GM23338 (cell line): ENCODE measurements at regions not wholly inside any gene's neighbourhood (a gene's known extent, or its start where the extent isn't known, plus 50 kb on each side); places are given as distances from the start of the nearest gene placed in this dataset.

ENCODE experiments used
- ATAC-seq: fragments of 200-7000 bp; cut with Tn5 transposase; 3 replicates; pipeline ENCODE4 v1.9.1; 2020
- DNase-seq: peaks from one replicate; pipeline ENCODE4 v3.0.0-alpha.2; 2015; ENCODE audit warnings: low spot score
- H2AFZ ChIP-seq: fragments of 200-600 bp; sonication (generic); 2 replicates; pipeline ENCODE4 v1.8.0; 2016; ENCODE audit warnings: antibody characterized with exemption, mild to moderate bottlenecking, moderate library complexity
- H3F3A ChIP-seq: fragments of 200-600 bp; sonication (generic); replicated peaks from 2 replicates; pipeline ENCODE4 v1.8.0; 2017; ENCODE audit warnings: antibody characterized with exemption, mixed run types, low read depth
- H3K27ac ChIP-seq: fragments of 200-600 bp; sonication (generic); 2 replicates; pipeline ENCODE4 v1.6.1; 2016; ENCODE audit warnings: low read depth
- H3K27me3 ChIP-seq: fragments of 200-600 bp; sonication (generic); 2 replicates; pipeline ENCODE4 v1.8.0; 2016; ENCODE audit warnings: mild to moderate bottlenecking, mixed run types, moderate library complexity; ENCODE audit not compliant: insufficient read depth
- H3K36me3 ChIP-seq: fragments of 200-600 bp; sonication (generic); 2 replicates; pipeline ENCODE4 v1.8.0; 2016; ENCODE audit warnings: mild to moderate bottlenecking; ENCODE audit not compliant: insufficient read depth
- H3K4me1 ChIP-seq: fragments of 200-600 bp; sonication (generic); 2 replicates; pipeline ENCODE4 v1.8.0; 2016; ENCODE audit warnings: mild to moderate bottlenecking, moderate library complexity; ENCODE audit not compliant: insufficient read depth
- H3K4me2 ChIP-seq: fragments of 200-600 bp; sonication (generic); 2 replicates; pipeline ENCODE4 v1.7.1; 2017; ENCODE audit warnings: mixed run types
- H3K4me3 ChIP-seq: fragments of 200-600 bp; sonication (generic); 2 replicates; pipeline ENCODE4 v1.6.1; 2016; ENCODE audit warnings: mixed run types
- H3K79me2 ChIP-seq: fragments of 200-600 bp; sonication (generic); replicated peaks from 2 replicates; pipeline ENCODE4 v1.8.0; 2017; ENCODE audit warnings: mild to moderate bottlenecking; ENCODE audit not compliant: insufficient read depth
- H3K9me2 ChIP-seq: fragments of 200-600 bp; sonication (generic); 2 replicates; pipeline ENCODE4 v1.8.0; 2017; ENCODE audit not compliant: insufficient read depth
- H4K20me1 ChIP-seq: fragments of 200-600 bp; sonication (generic); replicated peaks from 2 replicates; pipeline ENCODE4 v1.8.0; 2017; ENCODE audit warnings: mild to moderate bottlenecking; ENCODE audit not compliant: insufficient read depth
- H3K27ac Mint-ChIP-seq: 2 replicates; pipeline ENCODE4 v1.8.0; 2020; ENCODE audit warnings: inconsistent platforms, mild to moderate bottlenecking, moderate library complexity, mixed read lengths
- H3K27me3 Mint-ChIP-seq: 3 replicates; pipeline ENCODE4 v1.8.0; 2022; ENCODE audit warnings: low read depth, mild to moderate bottlenecking, moderate library complexity, mixed read lengths, inconsistent platforms; ENCODE audit not compliant: insufficient read depth, poor library complexity
- H3K36me3 Mint-ChIP-seq: 3 replicates; pipeline ENCODE4 v1.8.0; 2021; ENCODE audit warnings: low read depth, mild to moderate bottlenecking, inconsistent platforms, moderate library complexity, mixed read lengths
- H3K4me1 Mint-ChIP-seq: 3 replicates; pipeline ENCODE4 v1.8.0; 2020; ENCODE audit warnings: mild to moderate bottlenecking, inconsistent platforms, mixed read lengths
- H3K4me3 Mint-ChIP-seq: 3 replicates; pipeline ENCODE4 v1.8.0; 2021; ENCODE audit warnings: moderate library complexity, mild to moderate bottlenecking, inconsistent platforms, mixed read lengths
- H3K9me3 Mint-ChIP-seq: 3 replicates; pipeline ENCODE4 v1.8.0; 2020; ENCODE audit warnings: moderate library complexity, mild to moderate bottlenecking, inconsistent platforms, mixed read lengths
- CREB1 ChIP-seq: fragments of 250-450 bp; sonication (Bioruptor Pico); IDR thresholded peaks from 2 replicates; pipeline ENCODE4 v1.5.0; 2020; ENCODE audit warnings: low read depth, mild to moderate bottlenecking, moderate library complexity
- EZH2 ChIP-seq: fragments of 200-600 bp; sonication (generic); IDR thresholded peaks from one replicate; pipeline ENCODE4 v1.8.0; 2017; ENCODE audit warnings: antibody characterized with exemption, mild to moderate bottlenecking, low read depth; ENCODE audit not compliant: unreplicated experiment
- EZH2phosphoT487 ChIP-seq: fragments of 200-600 bp; sonication (generic); IDR thresholded peaks from one replicate; pipeline ENCODE4 v1.8.1; 2018; ENCODE audit warnings: antibody characterized with exemption; ENCODE audit not compliant: unreplicated experiment
- NANOG ChIP-seq: IDR thresholded peaks from 2 replicates; pipeline ENCODE4 v1.6.1; 2016; ENCODE audit warnings: antibody characterized with exemption, borderline replicate concordance
- POLR2AphosphoS5 ChIP-seq: IDR thresholded peaks from 2 replicates; pipeline ENCODE4 v1.6.1; 2016; ENCODE audit warnings: antibody characterized with exemption, low read depth
- REST ChIP-seq: IDR thresholded peaks from one replicate; pipeline ENCODE4 v1.6.1; 2018; ENCODE audit warnings: antibody characterized with exemption; ENCODE audit not compliant: unreplicated experiment
- STAT1 ChIP-seq: IDR thresholded peaks from one replicate; pipeline ENCODE4 v1.6.1; 2016; ENCODE audit warnings: antibody characterized with exemption; ENCODE audit not compliant: unreplicated experiment
- ZNF114 ChIP-seq: fragments of 250-450 bp; sonication (Bioruptor Pico); IDR thresholded peaks from 2 replicates; pipeline ENCODE4 v1.5.0; 2020; ENCODE audit warnings: mild to moderate bottlenecking, moderate library complexity
- ZNF331 ChIP-seq: fragments of 250-450 bp; sonication (Bioruptor Pico); IDR thresholded peaks from 2 replicates; pipeline ENCODE4 v1.5.0; 2020; ENCODE audit warnings: low read depth, mild to moderate bottlenecking, moderate library complexity
- TF ChIP-seq, protein P1 (sequence below): fragments of 250-450 bp; sonication (Bioruptor Pico); IDR thresholded peaks from 2 replicates; pipeline ENCODE4 v1.5.0; 2020; ENCODE audit warnings: mild to moderate bottlenecking, moderate library complexity
- TF ChIP-seq, protein P2 (sequence below), 2 experiments: fragments of 200-600 bp in 1 of 2; sonication (generic) in 1 of 2; conservative IDR thresholded peaks; 2 replicates each; pipeline versions ENCODE4 v1.5.1 to v1.6.1; 2016 to 2017; ENCODE audit warnings: antibody characterized with exemption in 2 of 2, low read depth in 2 of 2, mild to moderate bottlenecking in 2 of 2, moderate library complexity in 1 of 2

- Histone ChIP-seq H3K27me3 (no peaks in the 10 kb centered on the region), H2AFZ (0 out of 2 replicates have a peak overlapping the region, but pooled peaks have one; percentile 40), H3K9me2 (no peaks in the 10 kb centered on the region), H3K4me3 (no peak overlapping the region), H3F3A (no peaks in the 10 kb centered on the region), H3K27ac (no peak overlapping the region), H3K36me3 (no peaks in the 10 kb centered on the region), H3K4me1 (no peaks in the 10 kb centered on the region), H3K4me2 (no peak overlapping the region), H4K20me1 (no peaks in the 10 kb centered on the region), H3K79me2 (no peaks in the 10 kb centered on the region)
- Mint-ChIP-seq H3K27me3 (peaks cover 2% of the 10 kb centered on the region), H3K9me3 (no peaks in the 10 kb centered on the region), H3K27ac (no peak overlapping the region), H3K4me1 (no peaks in the 10 kb centered on the region), H3K4me3 (no peak overlapping the region), H3K36me3 (no peaks in the 10 kb centered on the region)
- no peak for ATAC-seq
- no peak for TF ChIP-seq ZNF114
- no peak for DNase-seq
Observed at GRCh38 chr14:26026384-26026783, 571.4 kb downstream of the NOVA1 start.

DNA sequence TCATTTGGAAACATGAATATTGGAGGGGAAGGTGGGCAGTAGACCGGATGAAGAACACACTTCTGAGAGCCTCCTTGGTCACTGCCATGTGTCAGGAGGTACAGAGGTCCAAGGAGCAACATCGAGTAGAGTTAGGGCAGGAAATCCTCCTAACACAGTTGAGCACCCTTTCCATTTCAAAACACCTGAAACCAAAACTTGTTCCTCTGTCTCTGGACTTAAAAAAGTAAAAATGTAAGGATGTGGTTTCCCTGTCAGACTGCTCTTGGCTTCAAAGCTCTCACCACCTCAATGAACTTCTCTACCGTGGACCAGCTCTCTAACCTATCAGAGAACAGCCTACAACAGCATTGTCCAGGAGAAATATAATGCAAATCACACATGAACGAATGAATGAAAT is 573.9 kb downstream of the NOVA1 start:
- H3K27ac Mint-ChIP-seq = no peak overlapping the region
- H3K36me3 Mint-ChIP-seq = no peaks in the 10 kb centered on the region
- Histone ChIP-seq H3K79me2 (no peaks in the 10 kb centered on the region), H4K20me1 (no peaks in the 10 kb centered on the region), H3K4me3 (no peak overlapping the region), H3K9me2 (0 out of 2 replicates have a peak, but pooled peaks cover 2% of the 10 kb centered on the region), H3F3A (no peaks in the 10 kb centered on the region), H3K27ac (no peak overlapping the region), H3K4me2 (no peak overlapping the region), H3K4me1 (no peaks in the 10 kb centered on the region), H2AFZ (no peak overlapping the region), H3K27me3 (no peaks in the 10 kb centered on the region), H3K36me3 (no peaks in the 10 kb centered on the region)
- H3K4me1 Mint-ChIP-seq = peaks cover 6% of the 10 kb centered on the region; the same call in 1 of the 3 replicates
- H3K4me3 Mint-ChIP-seq = no peak overlapping the region
- no peaks in the 10 kb centered on the region for H3K9me3 Mint-ChIP-seq
- peaks cover 5% of the 10 kb centered on the region for H3K27me3 Mint-ChIP-seq
- DNase-seq (no peak), ATAC-seq (no peak)
- TF ChIP-seq STAT1 = no peak
- TF ChIP-seq POLR2AphosphoS5 = no peak
- no peak for TF ChIP-seq REST
- TF ChIP-seq ZNF114 = no peak
- TF ChIP-seq CREB1 = no peak
- TF ChIP-seq, protein P1, sequence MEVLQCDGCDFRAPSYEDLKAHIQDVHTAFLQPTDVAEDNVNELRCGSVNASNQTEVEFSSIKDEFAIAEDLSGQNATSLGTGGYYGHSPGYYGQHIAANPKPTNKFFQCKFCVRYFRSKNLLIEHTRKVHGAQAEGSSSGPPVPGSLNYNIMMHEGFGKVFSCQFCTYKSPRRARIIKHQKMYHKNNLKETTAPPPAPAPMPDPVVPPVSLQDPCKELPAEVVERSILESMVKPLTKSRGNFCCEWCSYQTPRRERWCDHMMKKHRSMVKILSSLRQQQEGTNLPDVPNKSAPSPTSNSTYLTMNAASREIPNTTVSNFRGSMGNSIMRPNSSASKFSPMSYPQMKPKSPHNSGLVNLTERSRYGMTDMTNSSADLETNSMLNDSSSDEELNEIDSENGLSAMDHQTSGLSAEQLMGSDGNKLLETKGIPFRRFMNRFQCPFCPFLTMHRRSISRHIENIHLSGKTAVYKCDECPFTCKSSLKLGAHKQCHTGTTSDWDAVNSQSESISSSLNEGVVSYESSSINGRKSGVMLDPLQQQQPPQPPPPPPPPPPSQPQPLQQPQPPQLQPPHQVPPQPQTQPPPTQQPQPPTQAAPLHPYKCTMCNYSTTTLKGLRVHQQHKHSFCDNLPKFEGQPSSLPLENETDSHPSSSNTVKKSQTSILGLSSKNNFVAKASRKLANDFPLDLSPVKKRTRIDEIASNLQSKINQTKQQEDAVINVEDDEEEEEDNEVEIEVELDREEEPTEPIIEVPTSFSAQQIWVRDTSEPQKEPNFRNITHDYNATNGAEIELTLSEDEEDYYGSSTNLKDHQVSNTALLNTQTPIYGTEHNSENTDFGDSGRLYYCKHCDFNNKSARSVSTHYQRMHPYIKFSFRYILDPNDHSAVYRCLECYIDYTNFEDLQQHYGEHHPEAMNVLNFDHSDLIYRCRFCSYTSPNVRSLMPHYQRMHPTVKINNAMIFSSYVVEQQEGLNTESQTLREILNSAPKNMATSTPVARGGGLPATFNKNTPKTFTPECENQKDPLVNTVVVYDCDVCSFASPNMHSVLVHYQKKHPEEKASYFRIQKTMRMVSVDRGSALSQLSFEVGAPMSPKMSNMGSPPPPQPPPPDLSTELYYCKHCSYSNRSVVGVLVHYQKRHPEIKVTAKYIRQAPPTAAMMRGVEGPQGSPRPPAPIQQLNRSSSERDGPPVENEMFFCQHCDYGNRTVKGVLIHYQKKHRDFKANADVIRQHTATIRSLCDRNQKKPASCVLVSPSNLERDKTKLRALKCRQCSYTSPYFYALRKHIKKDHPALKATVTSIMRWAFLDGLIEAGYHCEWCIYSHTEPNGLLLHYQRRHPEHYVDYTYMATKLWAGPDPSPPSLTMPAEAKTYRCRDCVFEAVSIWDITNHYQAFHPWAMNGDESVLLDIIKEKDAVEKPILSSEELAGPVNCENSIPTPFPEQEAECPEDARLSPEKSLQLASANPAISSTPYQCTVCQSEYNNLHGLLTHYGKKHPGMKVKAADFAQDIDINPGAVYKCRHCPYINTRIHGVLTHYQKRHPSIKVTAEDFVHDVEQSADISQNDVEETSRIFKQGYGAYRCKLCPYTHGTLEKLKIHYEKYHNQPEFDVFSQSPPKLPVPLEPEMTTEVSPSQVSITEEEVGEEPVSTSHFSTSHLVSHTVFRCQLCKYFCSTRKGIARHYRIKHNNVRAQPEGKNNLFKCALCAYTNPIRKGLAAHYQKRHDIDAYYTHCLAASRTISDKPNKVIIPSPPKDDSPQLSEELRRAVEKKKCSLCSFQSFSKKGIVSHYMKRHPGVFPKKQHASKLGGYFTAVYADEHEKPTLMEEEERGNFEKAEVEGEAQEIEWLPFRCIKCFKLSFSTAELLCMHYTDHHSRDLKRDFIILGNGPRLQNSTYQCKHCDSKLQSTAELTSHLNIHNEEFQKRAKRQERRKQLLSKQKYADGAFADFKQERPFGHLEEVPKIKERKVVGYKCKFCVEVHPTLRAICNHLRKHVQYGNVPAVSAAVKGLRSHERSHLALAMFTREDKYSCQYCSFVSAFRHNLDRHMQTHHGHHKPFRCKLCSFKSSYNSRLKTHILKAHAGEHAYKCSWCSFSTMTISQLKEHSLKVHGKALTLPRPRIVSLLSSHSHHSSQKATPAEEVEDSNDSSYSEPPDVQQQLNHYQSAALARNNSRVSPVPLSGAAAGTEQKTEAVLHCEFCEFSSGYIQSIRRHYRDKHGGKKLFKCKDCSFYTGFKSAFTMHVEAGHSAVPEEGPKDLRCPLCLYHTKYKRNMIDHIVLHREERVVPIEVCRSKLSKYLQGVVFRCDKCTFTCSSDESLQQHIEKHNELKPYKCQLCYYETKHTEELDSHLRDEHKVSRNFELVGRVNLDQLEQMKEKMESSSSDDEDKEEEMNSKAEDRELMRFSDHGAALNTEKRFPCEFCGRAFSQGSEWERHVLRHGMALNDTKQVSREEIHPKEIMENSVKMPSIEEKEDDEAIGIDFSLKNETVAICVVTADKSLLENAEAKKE = no peak
- TF ChIP-seq NANOG = no peak
- no peak for TF ChIP-seq EZH2
- TF ChIP-seq ZNF331 (CRISPR knock-in tag) = no peak
- TF ChIP-seq, protein P2, sequence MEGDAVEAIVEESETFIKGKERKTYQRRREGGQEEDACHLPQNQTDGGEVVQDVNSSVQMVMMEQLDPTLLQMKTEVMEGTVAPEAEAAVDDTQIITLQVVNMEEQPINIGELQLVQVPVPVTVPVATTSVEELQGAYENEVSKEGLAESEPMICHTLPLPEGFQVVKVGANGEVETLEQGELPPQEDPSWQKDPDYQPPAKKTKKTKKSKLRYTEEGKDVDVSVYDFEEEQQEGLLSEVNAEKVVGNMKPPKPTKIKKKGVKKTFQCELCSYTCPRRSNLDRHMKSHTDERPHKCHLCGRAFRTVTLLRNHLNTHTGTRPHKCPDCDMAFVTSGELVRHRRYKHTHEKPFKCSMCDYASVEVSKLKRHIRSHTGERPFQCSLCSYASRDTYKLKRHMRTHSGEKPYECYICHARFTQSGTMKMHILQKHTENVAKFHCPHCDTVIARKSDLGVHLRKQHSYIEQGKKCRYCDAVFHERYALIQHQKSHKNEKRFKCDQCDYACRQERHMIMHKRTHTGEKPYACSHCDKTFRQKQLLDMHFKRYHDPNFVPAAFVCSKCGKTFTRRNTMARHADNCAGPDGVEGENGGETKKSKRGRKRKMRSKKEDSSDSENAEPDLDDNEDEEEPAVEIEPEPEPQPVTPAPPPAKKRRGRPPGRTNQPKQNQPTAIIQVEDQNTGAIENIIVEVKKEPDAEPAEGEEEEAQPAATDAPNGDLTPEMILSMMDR (conservative IDR thresholded peaks at IDR 0.05; ENCODE audit: low read depth in 2 of 2) = no peak
- no peak for TF ChIP-seq EZH2phosphoT487
